ENCODE measurements at regions not wholly inside any gene's neighbourhood (a gene's known extent, or its start where the extent isn't known, plus 50 kb on each side); places are given as distances from the start of the nearest gene placed in this dataset.

- DNase-seq, result peak in 2 of 3 donors; percentile 61 to 82
- H3K9me3 ChIP-seq, result no peaks in the 10 kb centered on the region
- peak overlapping the region in 3 of 4 donors; percentile 9 to 82 (median 55) for H3K27ac ChIP-seq
- peaks cover 0 to 22% (median 2%) of the 10 kb centered on the region in 4 donors for H3K4me1 ChIP-seq
- H3K27me3 ChIP-seq, result no peaks in the 10 kb centered on the region
- H3K36me3 ChIP-seq, result no peaks in the 10 kb centered on the region
- peak overlapping the region in 1 of 4 donors; percentile 7 for H3K4me3 ChIP-seq
- TF ChIP-seq CTCF (IDR thresholded peaks at IDR 0.05) (no peak), POLR2A (IDR thresholded peaks at IDR 0.05) (no peak)
Measured at GRCh38 chr11:129283141-129283540, 91.0 kb upstream of the ARHGAP32 start.

DNA sequence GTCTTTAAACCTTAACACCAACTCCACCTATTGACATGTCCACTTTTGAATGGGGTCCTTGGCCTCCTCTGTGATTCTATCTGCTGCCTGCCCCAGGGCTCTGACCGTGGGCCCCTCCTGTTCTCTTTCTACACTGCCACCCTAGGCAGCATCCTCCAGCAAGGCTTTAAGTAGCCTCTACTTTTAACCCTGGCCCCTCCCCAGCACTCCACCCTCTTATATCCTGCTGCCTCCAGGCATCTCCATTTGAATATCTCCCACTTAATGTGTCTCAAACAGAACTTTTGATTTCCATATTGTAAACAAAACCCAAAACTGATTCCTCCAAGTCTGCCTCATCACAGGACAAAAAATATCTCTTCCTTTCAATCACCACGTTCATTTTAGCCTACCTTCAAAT, 90.5 kb upstream of the ARHGAP32 start:
- no peaks in the 10 kb centered on the region for H3K27me3 ChIP-seq
- no peak for TF ChIP-seq POLR2A (IDR thresholded peaks at IDR 0.05)
- TF ChIP-seq CTCF (IDR thresholded peaks at IDR 0.05), result no peak
- H3K4me1 ChIP-seq, result peaks cover 0 to 27% (median 3%) of the 10 kb centered on the region in 4 donors
- peak overlapping the region in 3 of 4 donors; percentile 9 to 82 (median 55) for H3K27ac ChIP-seq
- no peaks in the 10 kb centered on the region for H3K36me3 ChIP-seq
- no peak for DNase-seq
- peak overlapping the region in 1 of 4 donors; percentile 7 for H3K4me3 ChIP-seq
- H3K9me3 ChIP-seq, result no peaks in the 10 kb centered on the region

- Histone ChIP-seq H3K9me3 (no peaks in the 10 kb centered on the region), H3K27me3 (no peaks in the 10 kb centered on the region), H3K27ac (no peak overlapping the region), H3K4me1 (peaks cover 0 to 36% (median 3%) of the 10 kb centered on the region in 4 donors), H3K4me3 (no peak overlapping the region), H3K36me3 (no peaks in the 10 kb centered on the region)
- TF ChIP-seq CTCF (IDR thresholded peaks at IDR 0.05) (no peak), POLR2A (IDR thresholded peaks at IDR 0.05) (no peak)
- no peak for DNase-seq
Measured at GRCh38 chr11:129281471-129282415, 89.6 kb upstream of the ARHGAP32 start.

- TF ChIP-seq CTCF (IDR thresholded peaks at IDR 0.05), result no peak
- TF ChIP-seq POLR2A (IDR thresholded peaks at IDR 0.05), result no peak
- Histone ChIP-seq H3K27me3 (no peaks in the 10 kb centered on the region), H3K4me1 (peaks cover 0 to 51% (median 3%) of the 10 kb centered on the region in 4 donors), H3K4me3 (peak overlapping the region; percentile 41 to 76 (median 54)), H3K36me3 (no peaks in the 10 kb centered on the region), H3K27ac (peak overlapping the region; percentile 25 to 85 (median 47)), H3K9me3 (no peaks in the 10 kb centered on the region)
- no peak for DNase-seq
Measured at GRCh38 chr11:129280027-129280811, 88.1 kb upstream of the ARHGAP32 start.

GRCh38 chr11:129279326-129280026, 87.4 kb upstream of the ARHGAP32 start:
- Histone ChIP-seq H3K4me1 (peaks cover 0 to 53% (median 3%) of the 10 kb centered on the region in 4 donors), H3K4me3 (peak overlapping the region; percentile 41 to 76 (median 54)), H3K9me3 (no peaks in the 10 kb centered on the region), H3K27me3 (no peaks in the 10 kb centered on the region), H3K36me3 (no peaks in the 10 kb centered on the region), H3K27ac (peak overlapping the region; percentile 25 to 85 (median 47))
- DNase-seq, result peak; percentile 47 to 89 (median 83)
- TF ChIP-seq CTCF (IDR thresholded peaks at IDR 0.05) (no peak), POLR2A (IDR thresholded peaks at IDR 0.05) (peak in 1 of 2 donors; percentile 56)

Measured in Peyer's patch (tissue), 4 donors.